HG03108 (cell line): ENCODE measurements at regions not wholly inside any gene's neighbourhood (a gene's known extent, or its start where the extent isn't known, plus 50 kb on each side); places are given as distances from the start of the nearest gene placed in this dataset.

Experiments used
- ATAC-seq: cut with Tn5 transposase; IDR thresholded peaks from one replicate; pipeline ENCODE4 v1.9.1; 2021; ENCODE audit warnings: moderate library complexity; ENCODE audit not compliant: unreplicated experiment

DNA sequence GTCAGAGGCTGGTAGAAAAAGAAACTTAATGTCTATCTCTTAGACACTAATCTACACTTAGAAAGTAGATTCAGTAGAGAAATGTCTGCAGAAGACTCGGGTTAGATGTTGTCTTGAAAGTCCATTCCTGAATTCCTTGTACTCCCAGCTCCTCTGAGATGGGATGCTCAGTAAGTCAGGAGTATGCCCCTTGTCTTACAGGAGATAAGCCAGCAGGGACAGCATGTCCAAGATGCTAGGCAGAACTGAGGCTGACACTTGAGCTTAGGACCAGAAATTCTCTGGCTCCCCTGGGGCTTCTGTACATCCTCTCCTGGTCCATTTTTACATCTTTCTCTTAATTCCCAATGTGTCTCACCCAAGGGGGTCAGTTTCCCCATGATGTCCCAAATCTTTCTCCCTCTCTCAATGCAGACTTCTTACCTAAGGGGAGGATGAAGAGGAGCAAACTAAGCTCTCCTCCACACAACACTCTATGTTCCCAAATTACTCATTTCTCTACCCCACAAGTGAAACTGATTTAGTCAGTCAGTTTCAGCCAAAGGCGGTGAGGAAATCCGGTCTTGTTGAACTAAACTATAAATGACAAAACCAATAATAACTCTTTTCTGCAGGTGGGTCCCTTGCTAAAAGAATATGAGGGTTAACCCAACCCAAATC lies 558.2 kb upstream of the DIPK2B start:
- ATAC-seq = peak; percentile 60

DNA sequence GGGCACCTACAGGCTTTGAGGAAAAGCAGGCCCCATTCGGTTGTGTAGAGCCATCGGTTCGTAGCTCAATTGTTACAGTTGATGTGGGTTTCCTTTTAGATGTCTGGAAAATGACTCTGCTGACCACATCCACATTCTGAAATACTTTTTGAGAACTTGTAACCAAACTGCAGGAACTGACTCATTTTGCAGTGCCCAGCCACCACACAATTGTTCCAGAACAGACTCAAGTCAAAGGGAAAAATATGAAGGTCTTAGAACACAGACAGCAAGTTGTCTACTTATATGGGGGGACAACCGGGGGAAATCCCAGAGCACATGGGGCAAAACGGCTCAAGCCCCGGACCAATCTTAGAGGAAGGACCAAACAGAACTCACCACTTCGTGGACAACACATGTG lies 557.6 kb upstream of the DIPK2B start:
- peak; percentile 41 for ATAC-seq

DNA sequence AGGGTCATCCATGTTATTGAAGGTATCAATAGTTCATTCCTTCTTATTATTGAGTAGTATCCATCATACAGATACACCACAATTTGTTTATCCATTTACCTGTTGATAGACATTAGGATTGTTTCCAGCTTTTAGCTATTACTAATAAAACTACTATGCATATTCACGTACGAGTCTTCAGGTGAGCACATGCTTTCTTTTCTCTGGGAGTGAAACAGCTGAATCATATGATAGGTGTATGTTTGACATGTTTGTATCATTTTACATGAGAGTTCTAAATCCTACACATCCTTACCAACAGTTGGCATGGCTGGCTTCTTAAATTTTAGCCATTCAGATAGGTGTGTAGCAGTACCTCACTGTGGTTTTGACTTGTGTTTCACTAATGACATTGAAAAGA lies 556.6 kb upstream of the DIPK2B start:
- ATAC-seq = no peak

DNA sequence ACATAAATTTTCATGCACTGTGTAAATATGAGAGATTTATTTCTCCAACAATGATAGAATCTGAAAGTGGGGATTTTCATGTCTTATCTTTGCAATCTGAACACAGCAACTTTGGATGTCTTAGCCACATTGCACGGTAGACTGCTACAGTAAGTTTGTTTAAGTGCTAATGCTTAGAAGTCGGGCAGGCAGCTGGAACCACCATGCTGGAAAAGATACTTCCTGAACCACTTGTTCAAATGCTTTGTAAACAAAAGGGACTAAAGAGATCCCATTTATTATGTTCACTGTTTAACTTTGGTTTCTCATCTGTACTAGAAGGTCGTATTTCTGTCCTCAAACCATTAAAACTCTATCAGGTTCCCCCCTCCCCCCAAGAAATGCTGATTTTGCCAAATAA lies 555.9 kb upstream of the DIPK2B start:
- ATAC-seq = no peak

DNA sequence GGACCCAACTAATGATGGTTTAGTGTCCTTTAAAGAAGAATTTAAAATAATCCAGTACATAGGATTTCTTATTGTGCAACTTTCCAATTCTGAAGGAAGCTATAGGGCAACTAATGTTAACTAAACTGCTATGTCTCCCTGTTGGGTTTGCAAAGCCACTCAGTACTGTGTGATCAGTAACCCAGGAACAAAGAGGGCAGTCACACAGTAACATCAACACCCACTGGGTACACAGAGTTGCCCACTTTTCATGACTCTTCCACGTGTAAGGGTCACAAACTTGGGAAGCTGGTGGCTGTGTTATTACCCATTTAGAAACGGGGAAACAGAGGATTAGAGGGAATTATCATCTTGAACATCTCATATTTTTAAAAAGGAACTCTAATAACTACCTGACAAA lies 555.0 kb upstream of the DIPK2B start:
- ATAC-seq = no peak

DNA sequence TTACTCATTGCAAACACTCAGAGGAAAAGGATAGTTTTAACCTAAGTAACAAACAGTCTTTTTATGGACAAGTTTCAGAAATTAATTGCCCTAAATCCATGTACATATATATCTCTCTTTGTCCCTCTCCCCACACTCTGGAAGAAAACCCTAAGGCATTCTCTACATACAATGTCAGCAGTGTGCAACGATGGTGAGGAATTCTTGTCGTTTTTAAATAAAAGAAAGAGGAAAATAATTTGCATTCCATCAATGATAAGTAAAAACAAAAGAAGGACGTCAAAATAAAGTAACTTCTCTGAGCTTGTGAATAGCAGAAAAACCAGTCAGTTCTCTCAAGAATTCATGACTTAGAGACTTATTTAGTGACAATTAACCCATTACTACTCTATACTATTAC lies 550.5 kb upstream of the DIPK2B start:
- no peak for ATAC-seq

DNA sequence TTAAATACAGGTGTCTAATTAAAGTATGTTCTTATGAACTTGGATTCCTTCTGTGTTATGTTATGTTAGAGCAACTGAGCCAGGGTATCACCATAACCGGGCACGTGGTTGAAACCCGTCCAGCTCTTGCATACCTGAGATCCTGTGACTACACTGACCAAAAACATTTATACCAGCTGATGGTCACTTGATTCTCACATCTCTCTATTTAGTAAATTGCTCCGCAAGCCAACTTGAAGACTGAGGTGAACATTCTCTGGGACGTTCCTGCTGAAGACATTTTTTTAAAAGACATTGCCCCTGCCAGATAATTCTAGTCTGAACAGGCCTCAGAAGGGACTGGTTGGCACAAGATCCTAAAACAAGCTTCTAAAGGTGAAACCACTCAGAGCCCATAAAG lies 550.0 kb upstream of the DIPK2B start:
- no peak for ATAC-seq

DNA sequence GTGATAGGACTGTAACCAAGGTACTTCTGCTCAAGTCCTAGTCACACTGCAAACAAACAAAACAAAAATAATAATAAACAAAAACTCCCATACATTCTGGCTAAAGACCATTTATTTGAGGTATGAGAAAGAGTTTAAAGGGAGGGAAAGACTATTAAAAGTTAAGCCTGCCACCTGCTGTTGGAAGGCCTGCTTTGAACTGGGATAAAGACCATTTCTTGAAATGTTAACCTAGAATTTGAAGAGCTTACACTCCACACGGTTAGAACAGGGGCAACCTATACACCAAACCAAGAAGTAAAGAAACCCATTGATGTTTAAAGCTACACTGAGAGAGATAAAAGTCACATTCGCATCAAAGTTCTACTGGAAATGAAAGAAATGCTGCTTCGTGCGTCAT lies 548.7 kb upstream of the DIPK2B start:
- ATAC-seq = no peak

DNA sequence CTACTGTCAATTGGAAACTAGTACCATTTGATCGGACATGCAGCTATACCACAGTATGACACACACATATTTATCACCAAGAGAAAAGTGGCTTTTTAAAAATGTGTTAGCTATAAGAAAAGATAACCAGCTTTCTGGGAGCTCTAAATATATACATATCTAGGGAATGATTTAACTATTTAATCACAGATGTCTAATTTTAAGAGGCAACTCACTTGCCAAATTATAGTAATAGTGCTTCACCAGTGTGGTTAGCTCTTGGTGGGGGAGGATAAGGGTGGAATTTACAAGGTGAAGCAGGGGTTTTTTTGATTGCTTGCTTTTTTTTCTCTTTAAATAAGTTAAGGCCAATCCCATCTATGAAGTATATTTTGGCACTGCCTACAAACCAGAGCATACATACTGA lies 547.7 kb upstream of the DIPK2B start:
- no peak for ATAC-seq

DNA sequence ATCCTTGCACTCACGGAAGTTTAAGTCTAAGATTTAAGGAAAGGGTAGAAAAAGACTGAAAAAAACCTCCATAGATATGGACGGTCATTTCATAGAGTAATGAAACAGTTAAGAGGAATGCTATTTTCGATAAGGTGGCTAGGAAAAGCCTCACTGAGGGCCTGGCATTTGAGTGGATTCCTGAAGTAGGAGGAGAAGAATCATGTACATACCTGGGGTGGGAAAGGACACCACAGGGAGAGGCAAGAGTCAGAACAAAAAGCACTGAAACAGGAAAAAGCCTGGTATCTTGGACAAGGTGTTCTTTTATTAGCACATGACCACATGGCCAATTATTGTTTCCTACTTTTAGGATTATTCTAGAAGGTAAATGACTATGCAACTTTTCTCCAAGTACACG lies 547.2 kb upstream of the DIPK2B start:
- ATAC-seq = no peak

DNA sequence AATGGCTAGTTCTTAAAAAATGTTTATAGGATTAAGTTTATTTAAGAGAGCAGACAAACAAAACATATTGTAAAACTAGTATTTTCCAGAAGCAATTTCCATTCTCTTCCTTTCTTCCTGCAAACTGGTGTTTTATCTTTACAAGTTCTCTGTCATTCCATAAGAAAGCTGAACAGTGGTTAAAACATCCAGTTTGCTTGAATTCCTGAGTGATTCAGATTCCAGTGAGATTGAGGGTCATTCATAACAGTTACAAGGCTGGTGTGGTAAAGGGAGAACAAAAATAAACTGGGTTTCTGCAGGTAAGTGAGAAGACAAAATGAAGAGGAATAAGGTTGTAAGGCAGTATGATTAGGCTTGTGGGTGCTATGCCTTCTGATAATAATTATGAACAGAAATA lies 544.8 kb upstream of the DIPK2B start:
- no peak for ATAC-seq

DNA sequence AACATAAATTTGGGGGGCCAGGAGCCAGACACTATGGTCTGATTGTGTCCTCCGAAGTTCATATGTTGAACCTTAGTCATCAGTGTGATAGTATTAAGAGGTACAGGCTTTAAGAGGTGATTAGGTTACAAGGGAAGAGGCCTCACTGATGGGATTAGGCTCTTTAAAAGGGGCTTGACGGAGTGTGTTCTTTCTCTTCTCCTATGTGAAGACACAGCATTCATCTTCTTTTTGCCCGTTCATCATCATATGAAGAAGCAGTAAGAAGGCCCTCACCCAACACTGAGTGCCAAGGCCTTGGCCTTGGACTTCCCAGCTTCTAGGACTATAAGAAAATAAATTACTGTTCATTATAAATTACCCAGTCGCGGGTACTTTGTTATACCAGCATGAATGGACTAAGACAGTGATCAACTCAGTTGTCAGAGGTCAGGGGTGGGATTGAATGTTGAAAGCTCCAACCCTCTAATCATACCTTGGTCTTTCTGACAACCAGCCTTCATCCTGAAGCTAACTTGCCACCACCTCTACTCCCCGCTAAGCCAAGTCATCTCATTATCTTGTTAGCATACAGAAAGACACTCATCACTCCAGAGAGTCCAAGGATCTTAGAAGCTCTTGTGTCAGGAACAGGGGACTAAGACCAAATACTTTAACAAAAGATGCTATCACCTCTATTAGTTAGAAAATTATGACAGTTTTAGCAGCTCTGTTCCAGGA lies 543.4 kb upstream of the DIPK2B start:
- ATAC-seq = no peak

DNA sequence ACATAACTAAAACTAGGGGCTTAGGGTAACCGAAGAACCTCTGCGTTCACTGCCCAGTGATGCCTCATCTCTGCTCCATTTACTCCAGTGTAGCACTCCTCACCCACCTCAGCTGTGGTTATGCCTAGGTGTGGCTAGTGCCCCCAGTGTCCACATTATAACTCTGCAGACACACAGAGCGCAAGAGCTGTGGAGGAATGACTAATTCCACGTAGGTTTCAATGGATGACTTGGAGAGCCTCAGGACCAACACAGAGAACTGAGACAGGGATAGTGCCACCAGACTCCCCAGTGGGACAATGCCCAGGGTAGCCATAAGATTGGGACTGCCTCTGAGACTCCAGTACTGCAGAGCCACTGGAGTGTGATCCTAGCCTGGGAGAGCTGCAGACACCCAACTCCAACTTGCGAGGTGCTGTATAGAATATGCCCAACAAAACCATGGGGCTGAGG lies 542.4 kb upstream of the DIPK2B start:
- ATAC-seq = no peak

DNA sequence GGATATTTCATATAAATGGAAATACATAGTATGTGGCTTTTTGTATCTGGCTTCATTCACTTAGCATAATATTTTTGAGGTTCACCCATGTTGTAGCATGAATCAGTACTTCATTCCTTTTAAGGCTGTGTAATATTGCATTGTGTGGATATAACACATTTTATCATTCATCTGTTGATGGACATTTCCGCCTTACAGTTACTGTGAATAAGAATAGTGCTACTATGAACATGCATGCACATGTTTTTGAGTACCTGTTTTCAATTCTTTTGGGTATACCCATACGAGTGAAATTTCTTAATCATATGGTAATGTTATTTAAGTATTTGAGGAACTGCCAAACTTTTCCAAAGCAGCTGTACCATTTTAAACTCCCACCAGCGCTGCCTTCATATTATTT lies 539.6 kb upstream of the DIPK2B start:
- no peak for ATAC-seq

DNA sequence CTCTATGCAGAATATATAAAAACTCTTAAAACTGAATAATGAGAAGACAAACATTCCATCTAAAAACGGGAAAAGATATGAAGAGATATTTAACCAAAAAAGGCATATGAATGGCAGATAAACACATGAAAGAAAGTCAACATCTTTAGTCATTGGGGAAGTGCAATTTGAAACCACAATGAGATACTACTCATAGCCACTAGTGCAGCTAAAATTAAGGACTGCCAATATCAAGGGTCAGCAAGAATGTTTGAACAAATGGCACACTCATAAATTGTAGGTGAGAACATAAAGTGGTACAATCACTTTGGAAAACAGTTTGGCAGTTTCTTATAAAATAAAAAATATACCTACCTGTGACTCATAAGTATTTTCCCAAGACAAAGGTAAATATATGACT lies 534.9 kb upstream of the DIPK2B start:
- ATAC-seq = no peak

DNA sequence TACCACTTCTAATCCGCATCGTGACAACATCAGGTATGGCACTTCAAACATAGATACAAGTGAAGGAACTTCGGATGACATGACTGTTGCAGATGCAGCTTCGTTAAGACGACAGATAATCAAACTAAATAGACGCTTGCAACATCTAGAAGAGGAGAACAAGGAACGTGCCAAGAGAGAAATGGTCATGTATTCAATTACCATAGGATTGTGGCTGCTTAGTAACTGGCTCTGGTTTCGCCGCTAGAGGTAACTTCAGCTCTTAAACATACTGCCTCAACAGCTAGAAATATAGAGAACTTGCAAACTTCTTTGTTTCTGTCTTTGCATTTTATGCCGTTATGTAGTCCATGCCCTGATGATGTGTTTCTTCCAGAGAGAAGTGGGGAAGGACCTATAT lies 530.8 kb upstream of the DIPK2B start:
- ATAC-seq = no peak

DNA sequence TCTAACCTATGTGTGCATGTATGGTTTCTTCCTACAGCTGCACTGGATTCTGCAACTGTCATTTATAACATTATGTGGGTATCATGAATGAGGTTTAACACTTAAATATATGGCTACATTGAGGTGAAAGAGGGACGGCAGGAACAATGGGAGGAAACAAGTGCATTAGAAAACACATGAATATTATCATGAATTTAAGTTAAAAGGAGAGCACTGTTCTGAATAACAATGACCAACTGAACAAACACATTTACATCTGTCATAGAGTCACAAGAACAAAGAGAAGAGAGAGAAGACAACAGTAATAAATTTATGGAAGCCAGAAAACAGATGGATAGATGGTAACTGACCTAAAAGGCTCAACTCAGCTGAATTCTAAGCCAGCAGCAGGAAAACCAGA lies 527.1 kb upstream of the DIPK2B start:
- no peak for ATAC-seq

DNA sequence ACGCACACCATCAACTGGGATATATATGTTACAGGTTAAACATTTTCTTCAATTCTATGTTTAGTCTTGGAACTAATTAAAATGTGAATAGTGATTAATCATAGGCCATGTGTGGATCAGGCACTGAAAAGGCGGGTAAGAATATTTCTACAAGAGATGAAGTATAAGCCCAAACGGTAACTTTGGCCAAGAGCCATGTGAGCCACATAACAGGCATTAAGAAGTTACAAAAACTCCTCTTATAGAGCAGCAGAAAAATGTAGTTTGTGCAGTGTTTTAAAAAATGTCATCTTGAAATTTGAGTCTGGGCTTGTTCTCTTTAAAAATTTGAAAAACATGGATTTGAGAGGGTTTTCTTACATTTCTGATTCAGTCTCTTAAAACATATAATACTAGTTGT lies 521.8 kb upstream of the DIPK2B start:
- ATAC-seq = no peak

DNA sequence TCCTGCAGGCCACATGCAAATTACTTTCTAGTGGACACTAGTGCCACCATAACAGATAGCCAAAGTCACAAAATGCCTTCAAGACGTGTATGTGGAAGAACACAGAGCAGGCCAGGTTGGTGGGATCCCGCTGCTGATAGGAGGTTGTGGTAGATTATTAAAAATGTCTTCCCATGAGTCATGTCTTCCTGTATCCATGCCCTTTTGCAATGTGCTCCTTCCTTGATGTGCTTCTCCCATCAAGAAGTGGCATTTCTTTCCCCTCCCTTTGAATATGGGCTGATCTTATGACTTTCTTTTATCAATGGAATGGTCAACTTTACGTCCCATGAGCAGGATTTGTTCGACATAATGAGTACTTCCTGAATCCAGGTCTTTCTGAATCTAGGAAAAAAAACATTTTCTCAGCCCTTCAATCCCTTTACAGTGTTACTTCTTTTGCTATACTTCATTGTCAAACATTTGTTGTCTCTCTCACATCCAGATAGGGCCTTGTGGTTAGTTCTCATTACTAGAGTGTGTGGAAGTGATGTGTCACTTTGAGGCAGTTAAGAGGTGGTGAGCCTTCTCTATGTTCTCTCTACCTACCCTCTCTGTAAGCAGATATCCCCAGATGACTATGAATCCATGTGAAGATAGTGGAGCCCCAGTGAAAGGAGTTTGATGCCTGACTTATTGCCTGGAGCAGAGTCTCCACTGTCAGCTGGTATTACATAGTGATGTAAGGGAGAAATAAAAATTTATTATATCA lies 519.2 kb upstream of the DIPK2B start:
- no peak for ATAC-seq

DNA sequence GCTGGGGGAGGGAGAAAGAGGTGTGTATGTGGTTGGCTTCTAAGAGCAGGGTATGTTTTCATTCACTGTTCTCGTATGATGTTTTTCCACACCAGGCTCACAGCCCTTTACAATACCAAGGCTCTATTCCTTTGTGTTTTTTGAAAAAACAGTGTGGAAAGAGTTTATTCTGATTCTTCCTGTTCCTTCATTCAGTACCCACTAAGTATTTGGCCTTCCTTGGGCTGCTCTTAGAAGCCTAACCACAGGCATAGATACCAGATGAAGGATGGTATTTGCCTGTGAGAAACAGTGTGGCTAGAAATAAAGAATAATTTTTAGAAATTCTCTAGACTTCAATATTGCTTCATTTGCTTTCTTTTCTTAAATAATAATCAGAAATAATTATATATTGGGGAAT lies 518.0 kb upstream of the DIPK2B start:
- no peak for ATAC-seq

DNA sequence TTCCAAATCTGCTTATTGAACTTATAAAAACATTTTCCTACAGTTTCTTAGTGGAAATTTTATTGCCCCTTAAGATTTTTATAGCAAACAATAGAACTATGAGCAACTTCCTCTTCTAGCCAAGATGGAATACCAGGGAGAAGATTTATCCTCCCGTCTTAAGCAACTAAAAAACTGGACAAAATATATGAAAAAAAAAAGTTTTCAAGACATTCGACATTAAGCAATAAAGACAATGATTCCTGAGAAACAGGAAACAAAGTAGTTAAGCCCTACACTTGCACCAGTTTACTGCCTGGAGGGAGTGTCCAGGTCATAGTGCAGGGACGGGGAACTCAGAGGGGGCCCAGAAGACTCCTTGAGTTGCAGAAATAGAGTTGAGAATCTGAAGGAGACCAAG lies 516.1 kb upstream of the DIPK2B start:
- ATAC-seq = no peak

DNA sequence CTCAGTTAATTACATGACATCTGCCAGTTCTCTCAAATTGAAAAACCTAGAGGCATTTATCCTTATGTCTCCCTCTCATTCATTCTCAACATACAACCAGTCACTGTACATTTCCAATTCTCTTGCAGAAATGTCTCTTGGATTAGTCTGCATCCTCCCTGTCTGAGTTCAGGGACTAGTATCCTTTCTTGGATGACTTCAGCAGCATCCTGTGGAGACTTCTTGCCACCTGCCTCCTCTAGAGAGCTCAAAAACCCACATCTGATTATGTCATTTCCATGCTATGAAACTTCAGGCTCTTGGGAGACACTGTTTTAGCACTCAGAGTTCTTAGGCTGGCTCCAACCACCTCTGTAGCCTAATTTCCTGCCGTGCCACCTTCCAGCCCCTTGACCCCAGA lies 515.1 kb upstream of the DIPK2B start:
- no peak for ATAC-seq
